Liver (tissue), 3 donors: ENCODE measurements at regions not wholly inside any gene's neighbourhood (a gene's known extent, or its start where the extent isn't known, plus 50 kb on each side); places are given as distances from the start of the nearest gene placed in this dataset.

ENCODE experiments used
- ATF3 ChIP-seq: IDR thresholded peaks from 2 replicates; pipeline ENCODE4 v1.6.1; 2016; ENCODE audit warnings: antibody characterized with exemption
- CTCF ChIP-seq: fragments of 150-350 bp; IDR thresholded peaks from 2 replicates; pipeline ENCODE4 v1.5.1; 2017; ENCODE audit warnings: improper control_type of control experiment, low read depth, low read length; ENCODE audit not compliant: missing input control
- FOXA1 ChIP-seq: IDR thresholded peaks from 2 replicates; pipeline ENCODE4 v1.6.1; 2016; ENCODE audit warnings: antibody characterized with exemption
- GABPA ChIP-seq, 2 donors: IDR thresholded peaks in 1 of 2; conservative IDR thresholded peaks in 1 of 2; 2 replicates each; pipeline ENCODE4 v1.6.1; 2016; ENCODE audit warnings: antibody characterized with exemption in 2 of 2, mild to moderate bottlenecking in 1 of 2, moderate library complexity in 1 of 2
- HNF4A ChIP-seq, 2 donors: conservative IDR thresholded peaks; 2 replicates each; pipeline ENCODE4 v1.6.1; 2016; ENCODE audit warnings: antibody characterized with exemption in 2 of 2, mild to moderate bottlenecking in 2 of 2
- MAX ChIP-seq: IDR thresholded peaks from 2 replicates; pipeline ENCODE4 v1.6.1; 2016; ENCODE audit warnings: antibody characterized with exemption
- RAD21 ChIP-seq, 2 donors: IDR thresholded peaks; 2 replicates each; pipeline ENCODE4 v1.6.1; 2016; ENCODE audit warnings: antibody characterized with exemption in 2 of 2, mild to moderate bottlenecking in 2 of 2
- REST ChIP-seq: IDR thresholded peaks from 2 replicates; pipeline ENCODE4 v1.6.1; 2016; ENCODE audit warnings: antibody characterized with exemption, mild to moderate bottlenecking
- TAF1 ChIP-seq: conservative IDR thresholded peaks from 2 replicates; pipeline ENCODE4 v1.6.1; 2016; ENCODE audit warnings: antibody characterized with exemption, mild to moderate bottlenecking
- YY1 ChIP-seq: IDR thresholded peaks from 2 replicates; pipeline ENCODE4 v1.6.1; 2016; ENCODE audit warnings: antibody characterized with exemption, mild to moderate bottlenecking
- ZBTB33 ChIP-seq: IDR thresholded peaks from 2 replicates; pipeline ENCODE4 v1.6.1; 2016; ENCODE audit warnings: antibody characterized with exemption
- donor health status: healthy.
- donor health status: healthy.

GRCh38 chr20:39946931-39947330 is 742.1 kb downstream of the MAFB start:
- TF ChIP-seq CTCF (no peak), ZBTB33 (no peak), TAF1 (no peak), YY1 (no peak), FOXA1 (no peak), REST (no peak), RAD21 (IDR thresholded peaks at IDR 0.05) (no peak), MAX (no peak), GABPA (IDR thresholded peaks at IDR 0.05 in 1 of 2, conservative IDR thresholded peaks at IDR 0.05 in 1 of 2) (no peak), ATF3 (no peak), HNF4A (conservative IDR thresholded peaks at IDR 0.05) (no peak)
